ENCODE measurements at regions not wholly inside any gene's neighbourhood (a gene's known extent, or its start where the extent isn't known, plus 50 kb on each side); places are given as distances from the start of the nearest gene placed in this dataset.

DNA sequence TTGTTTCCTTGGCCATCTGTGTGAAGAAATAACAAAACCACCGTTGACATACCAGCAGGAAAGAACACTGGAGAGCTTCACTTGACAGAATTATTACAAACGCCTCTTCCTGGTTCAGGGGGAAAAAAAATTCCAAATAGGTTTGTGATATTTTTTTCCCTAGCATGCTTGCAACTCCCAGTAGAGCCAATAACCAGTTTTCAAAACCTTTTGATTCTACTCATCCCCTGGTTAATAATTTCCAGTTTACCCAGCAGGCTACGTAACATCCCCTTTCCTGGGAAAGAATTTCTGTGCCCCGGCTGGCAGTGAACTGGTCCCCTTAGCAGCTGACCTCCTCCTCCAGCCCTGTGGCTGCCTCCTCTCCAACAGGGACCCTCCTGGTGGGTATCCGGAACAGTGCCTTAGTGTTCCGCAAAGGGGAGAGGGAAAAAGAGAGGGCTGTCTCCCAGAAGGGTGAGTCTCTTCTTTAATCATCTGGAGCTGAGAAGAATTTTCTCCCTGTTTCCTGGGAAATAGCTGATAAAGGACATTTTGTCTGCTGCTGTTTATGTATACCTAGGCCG, 72.8 kb upstream of the BOD1 start:
- no peak for DNase-seq (ENCODE audit: low read depth)
- no peak overlapping the region for H3K4me3 ChIP-seq (ENCODE audit: control insufficient read depth, low read depth, low read length)
- TF ChIP-seq, protein P1, sequence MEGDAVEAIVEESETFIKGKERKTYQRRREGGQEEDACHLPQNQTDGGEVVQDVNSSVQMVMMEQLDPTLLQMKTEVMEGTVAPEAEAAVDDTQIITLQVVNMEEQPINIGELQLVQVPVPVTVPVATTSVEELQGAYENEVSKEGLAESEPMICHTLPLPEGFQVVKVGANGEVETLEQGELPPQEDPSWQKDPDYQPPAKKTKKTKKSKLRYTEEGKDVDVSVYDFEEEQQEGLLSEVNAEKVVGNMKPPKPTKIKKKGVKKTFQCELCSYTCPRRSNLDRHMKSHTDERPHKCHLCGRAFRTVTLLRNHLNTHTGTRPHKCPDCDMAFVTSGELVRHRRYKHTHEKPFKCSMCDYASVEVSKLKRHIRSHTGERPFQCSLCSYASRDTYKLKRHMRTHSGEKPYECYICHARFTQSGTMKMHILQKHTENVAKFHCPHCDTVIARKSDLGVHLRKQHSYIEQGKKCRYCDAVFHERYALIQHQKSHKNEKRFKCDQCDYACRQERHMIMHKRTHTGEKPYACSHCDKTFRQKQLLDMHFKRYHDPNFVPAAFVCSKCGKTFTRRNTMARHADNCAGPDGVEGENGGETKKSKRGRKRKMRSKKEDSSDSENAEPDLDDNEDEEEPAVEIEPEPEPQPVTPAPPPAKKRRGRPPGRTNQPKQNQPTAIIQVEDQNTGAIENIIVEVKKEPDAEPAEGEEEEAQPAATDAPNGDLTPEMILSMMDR (IDR thresholded peaks at IDR 0.05; ENCODE audit: control insufficient read depth, insufficient read depth, low read depth, low read length, missing control alignments), result no peak

DNA sequence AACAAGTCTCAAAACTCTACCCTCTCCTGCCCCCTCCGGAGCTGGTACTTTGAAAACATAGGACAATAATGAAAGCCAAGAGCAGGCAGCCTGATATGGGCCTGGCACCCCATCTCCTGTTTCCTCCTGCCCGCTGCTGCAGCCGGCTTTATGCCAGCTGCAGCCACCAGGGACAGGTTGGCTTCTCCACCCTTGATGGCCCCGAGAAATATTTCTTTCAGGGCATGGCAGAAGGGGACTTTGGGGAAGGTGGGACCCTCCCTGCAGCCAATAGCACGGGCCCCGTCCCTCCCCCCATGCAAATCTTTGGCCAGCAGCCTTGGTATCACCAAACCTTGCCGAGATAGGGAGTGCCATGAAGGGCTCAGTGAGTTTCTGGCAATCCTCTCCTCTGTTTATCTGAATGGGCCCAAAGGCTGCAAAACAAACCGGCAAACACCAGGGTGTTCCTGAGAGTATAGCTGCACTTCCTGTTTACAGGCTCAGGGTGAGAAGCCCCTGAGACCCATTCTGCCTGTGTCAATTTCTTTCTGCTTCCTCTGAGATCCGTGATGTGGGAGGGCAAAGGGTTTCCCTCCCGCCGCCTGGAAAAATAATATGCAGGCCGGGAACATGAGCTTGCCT, 73.4 kb upstream of the BOD1 start:
- TF ChIP-seq, protein P1 (IDR thresholded peaks at IDR 0.05; ENCODE audit: control insufficient read depth, insufficient read depth, low read depth, low read length, missing control alignments), result no peak
- no peak overlapping the region for H3K4me3 ChIP-seq (ENCODE audit: control insufficient read depth, low read depth, low read length)
- no peak for DNase-seq (ENCODE audit: low read depth)

DNA sequence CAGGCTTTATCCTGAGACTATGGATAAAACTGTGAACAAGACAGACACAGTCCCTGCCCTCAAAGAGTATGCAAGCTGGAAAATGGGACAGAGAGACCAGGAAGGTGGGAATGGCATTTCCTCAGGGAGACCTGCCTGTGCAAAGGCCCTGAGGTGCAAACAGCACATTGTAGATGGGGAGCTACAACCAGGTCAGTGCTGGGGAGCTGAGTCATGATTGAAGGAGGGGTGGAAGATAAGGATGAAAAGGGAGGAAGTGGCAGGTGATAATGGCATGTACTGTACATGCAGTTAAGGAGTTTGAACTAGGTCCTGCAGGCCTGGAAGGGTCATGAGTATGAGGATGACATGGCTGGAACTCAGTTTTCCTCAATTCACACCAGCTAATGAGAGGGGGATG, 75.5 kb upstream of the BOD1 start:
- TF ChIP-seq, protein P1 (IDR thresholded peaks at IDR 0.05; ENCODE audit: control insufficient read depth, insufficient read depth, low read depth, low read length, missing control alignments), result no peak
- H3K4me3 ChIP-seq (ENCODE audit: control insufficient read depth, low read depth, low read length), result no peak overlapping the region
- DNase-seq (ENCODE audit: low read depth), result no peak

DNA sequence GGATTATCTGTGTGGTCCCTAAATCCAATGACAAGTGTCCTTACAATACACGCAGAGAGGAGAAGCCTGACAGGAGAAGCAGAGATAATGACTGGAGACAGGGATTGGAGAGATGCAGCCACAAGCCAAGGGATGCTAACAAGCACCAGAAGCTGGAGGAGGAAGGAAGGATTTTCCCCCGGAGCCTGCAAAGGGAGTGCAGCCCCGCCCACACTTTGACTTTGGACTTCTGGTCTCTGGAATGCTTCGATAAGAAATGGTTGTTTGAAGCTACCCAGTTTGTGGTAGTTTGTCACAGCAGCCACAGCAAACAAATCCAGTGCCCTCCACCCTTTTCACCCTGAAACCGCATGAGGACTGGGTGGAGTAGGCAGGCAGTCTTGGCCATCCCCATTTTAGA, 77.2 kb upstream of the BOD1 start:
- TF ChIP-seq, protein P1 (IDR thresholded peaks at IDR 0.05; ENCODE audit: control insufficient read depth, insufficient read depth, low read depth, low read length, missing control alignments), result no peak
- DNase-seq (ENCODE audit: low read depth), result no peak
- no peak overlapping the region for H3K4me3 ChIP-seq (ENCODE audit: control insufficient read depth, low read depth, low read length)

DNA sequence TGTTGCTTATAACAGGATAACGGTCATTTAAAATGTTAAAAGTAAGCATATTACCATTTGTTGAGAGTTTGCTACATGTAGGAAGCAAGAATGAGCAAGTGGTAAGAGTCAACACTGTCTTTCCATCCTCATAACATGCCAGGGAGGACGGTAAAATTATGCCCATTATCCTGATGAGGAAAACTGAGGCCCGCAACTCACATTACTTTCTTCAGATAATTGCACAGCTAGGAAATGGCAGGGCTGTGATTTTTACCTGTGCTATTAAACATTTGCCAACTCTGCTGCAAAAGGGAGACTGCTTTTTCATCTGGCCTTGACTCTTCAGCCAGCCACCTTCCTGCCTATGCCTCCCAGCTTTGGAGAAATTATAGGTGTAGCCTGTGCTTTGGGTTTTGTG, 79.8 kb upstream of the BOD1 start:
- H3K4me3 ChIP-seq (ENCODE audit: control insufficient read depth, low read depth, low read length), result no peak overlapping the region
- TF ChIP-seq, protein P1 (IDR thresholded peaks at IDR 0.05; ENCODE audit: control insufficient read depth, insufficient read depth, low read depth, low read length, missing control alignments), result no peak
- DNase-seq (ENCODE audit: low read depth), result no peak

DNA sequence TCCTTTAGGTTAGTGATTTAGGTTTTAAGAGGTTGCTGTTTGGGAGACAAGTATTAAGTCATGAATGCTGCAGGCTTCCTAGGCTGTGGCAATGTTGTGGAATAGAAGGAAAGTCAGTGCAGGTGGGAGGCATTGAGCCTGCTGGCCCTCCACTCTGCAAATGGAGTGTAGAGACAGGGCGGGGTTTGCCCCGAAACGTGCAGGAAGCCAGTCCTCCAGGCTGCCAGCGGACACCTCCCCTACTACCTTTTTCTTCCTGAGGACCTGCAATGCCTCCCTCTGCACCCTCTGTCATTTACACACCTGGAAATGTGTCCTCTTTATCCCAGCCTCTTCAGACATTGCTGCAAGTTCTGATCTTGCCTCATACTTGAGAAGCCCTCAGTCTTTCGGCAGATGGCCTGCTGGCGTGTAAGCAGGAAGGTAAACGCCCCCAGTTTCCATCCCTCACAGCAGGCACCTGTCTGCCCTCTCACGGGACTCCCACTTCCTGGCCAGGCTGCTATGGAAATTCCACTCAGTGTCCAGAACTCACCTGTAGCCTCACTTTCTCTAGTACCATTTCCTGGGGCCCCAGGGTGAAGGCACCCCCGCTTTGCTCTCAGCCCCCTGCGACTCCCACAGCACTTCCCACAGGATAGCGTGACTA, 81.6 kb upstream of the BOD1 start:
- H3K4me3 ChIP-seq (ENCODE audit: control insufficient read depth, low read depth, low read length), result no peak overlapping the region
- TF ChIP-seq, protein P1 (IDR thresholded peaks at IDR 0.05; ENCODE audit: control insufficient read depth, insufficient read depth, low read depth, low read length, missing control alignments), result no peak
- no peak for DNase-seq (ENCODE audit: low read depth)

Data from AG09309 (cell line).